Activated T-cell treated with anti-CD3 and anti-CD28 coated beads, Interleukin-2, amount 50 U/mL, for 48 hours (primary cell): ENCODE measurements at regions not wholly inside any gene's neighbourhood (a gene's known extent, or its start where the extent isn't known, plus 50 kb on each side); places are given as distances from the start of the nearest gene placed in this dataset.

Source experiments
- DNase-seq, 2 experiments: peaks; one replicate each; pipeline ENCODE4 v3.0.0-alpha.2; 2020

- no peak for DNase-seq
These were observed 217.1 kb downstream of the MED10 start for GRCh38 chr5:6161257-6161656.

GRCh38 chr5:6159832-6160430, 218.4 kb downstream of the MED10 start:
- DNase-seq, result no peak

GRCh38 chr5:6158974-6159831, 219.1 kb downstream of the MED10 start:
- no peak for DNase-seq

- no peak for DNase-seq
These were observed 224.1 kb downstream of the MED10 start for GRCh38 chr5:6154216-6154615.

GRCh38 chr5:6146271-6146670, 232.1 kb downstream of the MED10 start:
- DNase-seq, result no peak

GRCh38 chr5:6145616-6146237, 232.6 kb downstream of the MED10 start:
- DNase-seq, result no peak

GRCh38 chr5:6143523-6143922, 234.8 kb downstream of the MED10 start:
- DNase-seq, result no peak

- DNase-seq, result no peak
These were observed 236.0 kb downstream of the MED10 start for GRCh38 chr5:6142353-6142752.

GRCh38 chr5:6140219-6140618, 238.1 kb downstream of the MED10 start:
- DNase-seq, result no peak

GRCh38 chr5:6135977-6136376, 242.4 kb downstream of the MED10 start:
- DNase-seq, result no peak

- DNase-seq, result no peak
These were observed 244.1 kb downstream of the MED10 start for GRCh38 chr5:6134281-6134680.

- no peak for DNase-seq
These were observed 252.6 kb downstream of the MED10 start for GRCh38 chr5:6125781-6126180.

GRCh38 chr5:6118691-6119090, 259.7 kb downstream of the MED10 start:
- DNase-seq, result no peak

GRCh38 chr5:6117212-6117611, 261.1 kb downstream of the MED10 start:
- no peak for DNase-seq

GRCh38 chr5:6115852-6116251, 262.5 kb downstream of the MED10 start:
- no peak for DNase-seq

GRCh38 chr5:6112538-6112937, 265.8 kb downstream of the MED10 start:
- no peak for DNase-seq

GRCh38 chr5:6112125-6112524, 266.2 kb downstream of the MED10 start:
- no peak for DNase-seq

GRCh38 chr5:6111131-6111530, 267.2 kb downstream of the MED10 start:
- no peak for DNase-seq

- no peak for DNase-seq
These were observed 267.8 kb downstream of the MED10 start for GRCh38 chr5:6110441-6111005.

GRCh38 chr5:6108981-6109825, 269.1 kb downstream of the MED10 start:
- DNase-seq, result no peak

GRCh38 chr5:6108540-6108848, 269.9 kb downstream of the MED10 start:
- no peak for DNase-seq

- DNase-seq, result no peak
These were observed 270.4 kb downstream of the MED10 start for GRCh38 chr5:6107675-6108539.
